H9 (cell line): ENCODE measurements at regions not wholly inside any gene's neighbourhood (a gene's known extent, or its start where the extent isn't known, plus 50 kb on each side); places are given as distances from the start of the nearest gene placed in this dataset.

Experiments used
- DNase-seq: peaks from one replicate; pipeline ENCODE4 v3.0.0-alpha.2; 2017
- H2AFZ ChIP-seq: one replicate; pipeline ENCODE4 v1.6.1; 2013; ENCODE audit warnings: mild to moderate bottlenecking, low read length, control low read depth, moderate library complexity
- H2AK5ac ChIP-seq: 2 replicates; pipeline ENCODE4 v1.6.1; 2013; ENCODE audit warnings: low read length, control low read depth, mixed read lengths; ENCODE audit not compliant: insufficient read length
- H2BK120ac ChIP-seq: one replicate; pipeline ENCODE4 v1.6.1; 2013; ENCODE audit warnings: low read depth, mild to moderate bottlenecking, low read length, control low read depth, inconsistent platforms; ENCODE audit not compliant: poor library complexity, severe bottlenecking
- H2BK12ac ChIP-seq: 2 replicates; pipeline ENCODE4 v1.6.1; 2013; ENCODE audit warnings: low read length, control low read depth, mixed read lengths, low read depth; ENCODE audit not compliant: insufficient read length
- H2BK15ac ChIP-seq: 2 replicates; pipeline ENCODE4 v1.6.1; 2013; ENCODE audit warnings: low read depth, low read length, control low read depth
- H2BK20ac ChIP-seq: one replicate; pipeline ENCODE4 v1.6.1; 2013; ENCODE audit warnings: low read depth, mild to moderate bottlenecking, low read length, control low read depth, inconsistent platforms; ENCODE audit not compliant: poor library complexity, severe bottlenecking
- H2BK5ac ChIP-seq: 2 replicates; pipeline ENCODE4 v1.6.1; 2013; ENCODE audit warnings: low read length, control low read depth, mixed read lengths; ENCODE audit not compliant: insufficient read length
- H3K14ac ChIP-seq: 2 replicates; pipeline ENCODE4 v1.6.1; 2013; ENCODE audit warnings: low read length, control low read depth; ENCODE audit not compliant: insufficient read depth
- H3K18ac ChIP-seq: 2 replicates; pipeline ENCODE4 v1.6.1; 2013; ENCODE audit warnings: low read depth, mild to moderate bottlenecking, mixed read lengths, low read length, control low read depth; ENCODE audit not compliant: insufficient read length
- H3K23ac ChIP-seq: 2 replicates; pipeline ENCODE4 v1.6.1; 2013; ENCODE audit warnings: low read length, control low read depth, mixed read lengths, low read depth; ENCODE audit not compliant: insufficient read length
- H3K23me2 ChIP-seq: 2 replicates; pipeline ENCODE4 v1.6.1; 2013; ENCODE audit warnings: low read depth, mild to moderate bottlenecking, mixed read lengths, low read length, control low read depth; ENCODE audit not compliant: insufficient read length, poor library complexity, severe bottlenecking
- H3K27ac ChIP-seq: 2 replicates; pipeline ENCODE4 v1.5.1; 2013; ENCODE audit warnings: low read length, control low read depth, mixed read lengths, low read depth; ENCODE audit not compliant: insufficient read length
- H3K27me3 ChIP-seq: 2 replicates; pipeline ENCODE4 v1.6.1; 2013; ENCODE audit warnings: low read length, control low read depth, inconsistent platforms; ENCODE audit not compliant: insufficient read depth
- H3K4ac ChIP-seq: 2 replicates; pipeline ENCODE4 v1.6.1; 2013; ENCODE audit warnings: low read depth, mild to moderate bottlenecking, control low read depth, inconsistent platforms, low read length, moderate library complexity
- H3K4me1 ChIP-seq: 2 replicates; pipeline ENCODE4 v1.6.1; 2013; ENCODE audit warnings: low read length, control low read depth, inconsistent platforms; ENCODE audit not compliant: insufficient read depth
- H3K4me2 ChIP-seq: 2 replicates; pipeline ENCODE4 v1.6.1; 2013; ENCODE audit warnings: low read length, control low read depth, mixed read lengths; ENCODE audit not compliant: insufficient read length, insufficient read depth
- H3K56ac ChIP-seq: 2 replicates; pipeline ENCODE4 v1.6.1; 2013; ENCODE audit warnings: low read depth, mild to moderate bottlenecking, mixed read lengths, low read length, control low read depth; ENCODE audit not compliant: insufficient read length
- H3K79me1 ChIP-seq: 2 replicates; pipeline ENCODE4 v1.6.1; 2013; ENCODE audit warnings: low read depth, mild to moderate bottlenecking, moderate library complexity, low read length, control low read depth, inconsistent platforms; ENCODE audit not compliant: insufficient read depth, poor library complexity, severe bottlenecking
- H3K79me2 ChIP-seq: 2 replicates; pipeline ENCODE4 v1.6.1; 2013; ENCODE audit warnings: low read length, control low read depth, inconsistent platforms; ENCODE audit not compliant: insufficient read depth
- H3K9ac ChIP-seq: 2 replicates; pipeline ENCODE4 v1.6.1; 2013; ENCODE audit warnings: low read length, control low read depth, mixed read lengths; ENCODE audit not compliant: insufficient read length; ENCODE audit errors: extremely low read depth
- H3K9me3 ChIP-seq: one replicate; pipeline ENCODE4 v1.6.1; 2013; ENCODE audit warnings: low read depth, low read length, inconsistent platforms; ENCODE audit not compliant: control insufficient read depth
- H3T11ph ChIP-seq: one replicate; pipeline ENCODE4 v1.6.1; 2013; ENCODE audit warnings: mild to moderate bottlenecking, low read length, control low read depth, inconsistent platforms
- H4K20me1 ChIP-seq: one replicate; pipeline ENCODE4 v1.6.1; 2013; ENCODE audit not compliant: control insufficient read depth, insufficient read length, insufficient read depth
- H4K5ac ChIP-seq: 2 replicates; pipeline ENCODE4 v1.6.1; 2013; ENCODE audit warnings: low read depth, mild to moderate bottlenecking, mixed read lengths, low read length, control low read depth; ENCODE audit not compliant: insufficient read length
- H4K8ac ChIP-seq: replicated peaks from 2 replicates; pipeline ENCODE4 v1.6.1; 2013; ENCODE audit warnings: low read length, control low read depth, mixed read lengths, low read depth; ENCODE audit not compliant: insufficient read length
- H4K91ac ChIP-seq: 2 replicates; pipeline ENCODE4 v1.6.1; 2013; ENCODE audit warnings: low read depth, mild to moderate bottlenecking, moderate library complexity, mixed read lengths, low read length, control low read depth; ENCODE audit not compliant: insufficient read length
- H3K27ac Mint-ChIP-seq, 3 experiments: 2 replicates in 2 of 3; 3 replicates in 1 of 3; pipeline ENCODE4 v1.8.0; 2020 to 2021; ENCODE audit warnings: mixed read lengths in 3 of 3, mild to moderate bottlenecking in 1 of 3, moderate library complexity in 1 of 3
- H3K27me3 Mint-ChIP-seq: 2 replicates; pipeline ENCODE4 v1.8.0; 2021; ENCODE audit warnings: low read depth, mild to moderate bottlenecking, moderate library complexity, mixed read lengths
- H3K36me3 Mint-ChIP-seq, 3 experiments: 2 replicates in 2 of 3; 3 replicates in 1 of 3; pipeline ENCODE4 v1.8.0; 2020 to 2021; ENCODE audit warnings: low read depth in 3 of 3, mixed read lengths in 3 of 3; ENCODE audit not compliant: insufficient read depth in 1 of 3
- H3K4me1 Mint-ChIP-seq, 2 experiments: 2 replicates each; pipeline ENCODE4 v1.8.0; 2020; ENCODE audit warnings: mixed read lengths in 2 of 2
- H3K4me3 Mint-ChIP-seq, 2 experiments: 2 replicates in 1 of 2; 3 replicates in 1 of 2; pipeline ENCODE4 v1.8.0; 2020 to 2021; ENCODE audit warnings: mild to moderate bottlenecking in 2 of 2, mixed read lengths in 2 of 2, moderate library complexity in 1 of 2
- H3K9me3 Mint-ChIP-seq, 2 experiments: 2 replicates in 1 of 2; 3 replicates in 1 of 2; pipeline ENCODE4 v1.8.0; 2020; ENCODE audit warnings: mild to moderate bottlenecking in 2 of 2, mixed read lengths in 2 of 2, moderate library complexity in 1 of 2
- WGBS: extraction: QIAGEN DNeasy Blood & Tissue Kit; methylation state at CpG from one replicate; pipeline ENCODE4 v1.1.7; 2013; ENCODE audit warnings: missing lambda C conversion rate, low lambda C conversion rate, mixed read lengths; ENCODE audit not compliant: insufficient read length; ENCODE audit errors: extremely low coverage; 5-methylcytosine and 5-hydroxymethylcytosine counted together
- TF ChIP-seq, protein P1 (sequence below): fragments of 200-600 bp; sonication (generic); conservative IDR thresholded peaks from 3 replicates; pipeline ENCODE4 v1.8.0; 2021; ENCODE audit warnings: antibody characterized with exemption, mild to moderate bottlenecking

GRCh38 chr16:47886631-47887415 lies 269.0 kb downstream of the ABCC12 start:
- Histone ChIP-seq H2BK12ac (no peak overlapping the region), H4K5ac (no peak overlapping the region), H3K9ac (no peak overlapping the region), H3K79me1 (no peaks in the 10 kb centered on the region), H3K4me1 (peaks cover 9% of the 10 kb centered on the region; the same call in 1 of the 2 replicates), H3K14ac (no peak overlapping the region), H4K8ac (no peak overlapping the region), H3K9me3 (no peaks in the 10 kb centered on the region), H2BK5ac (no peak overlapping the region), H3K27me3 (no peaks in the 10 kb centered on the region), H2BK20ac (no peak overlapping the region), H3K27ac (no peak overlapping the region), H3T11ph (no peak overlapping the region), H2BK120ac (no peak overlapping the region), H2AK5ac (no peak overlapping the region), H3K23ac (no peak overlapping the region), H3K23me2 (no peaks in the 10 kb centered on the region), H3K4ac (no peak overlapping the region; the same call in 1 of the 2 replicates), H4K20me1 (no peaks in the 10 kb centered on the region), H3K56ac (no peak overlapping the region), H3K18ac (peak overlapping the region; percentile 58), H2BK15ac (no peak overlapping the region), H2AFZ (no peak overlapping the region), H3K79me2 (no peaks in the 10 kb centered on the region), H4K91ac (no peak overlapping the region), H3K4me2 (no peak overlapping the region)
- TF ChIP-seq, protein P1, sequence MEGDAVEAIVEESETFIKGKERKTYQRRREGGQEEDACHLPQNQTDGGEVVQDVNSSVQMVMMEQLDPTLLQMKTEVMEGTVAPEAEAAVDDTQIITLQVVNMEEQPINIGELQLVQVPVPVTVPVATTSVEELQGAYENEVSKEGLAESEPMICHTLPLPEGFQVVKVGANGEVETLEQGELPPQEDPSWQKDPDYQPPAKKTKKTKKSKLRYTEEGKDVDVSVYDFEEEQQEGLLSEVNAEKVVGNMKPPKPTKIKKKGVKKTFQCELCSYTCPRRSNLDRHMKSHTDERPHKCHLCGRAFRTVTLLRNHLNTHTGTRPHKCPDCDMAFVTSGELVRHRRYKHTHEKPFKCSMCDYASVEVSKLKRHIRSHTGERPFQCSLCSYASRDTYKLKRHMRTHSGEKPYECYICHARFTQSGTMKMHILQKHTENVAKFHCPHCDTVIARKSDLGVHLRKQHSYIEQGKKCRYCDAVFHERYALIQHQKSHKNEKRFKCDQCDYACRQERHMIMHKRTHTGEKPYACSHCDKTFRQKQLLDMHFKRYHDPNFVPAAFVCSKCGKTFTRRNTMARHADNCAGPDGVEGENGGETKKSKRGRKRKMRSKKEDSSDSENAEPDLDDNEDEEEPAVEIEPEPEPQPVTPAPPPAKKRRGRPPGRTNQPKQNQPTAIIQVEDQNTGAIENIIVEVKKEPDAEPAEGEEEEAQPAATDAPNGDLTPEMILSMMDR, result no peak
- WGBS, result no CpG with 5 or more reads among the region's 11 CpGs
- Mint-ChIP-seq H3K27me3 (no peaks in the 10 kb centered on the region), H3K27ac (peak overlapping the region; percentile 44 to 91 (median 56); a peak in 6 of 7 replicates), H3K4me1 (peaks cover 73 to 74% of the 10 kb centered on the region in 2 experiments), H3K36me3 (peaks cover 0 to 8% (median 2%) of the 10 kb centered on the region in 3 experiments; a peak in 4 of 7 replicates), H3K4me3 (peak overlapping the region; percentile 2 to 46; a peak in 3 of 5 replicates), H3K9me3 (peaks cover 7 to 9% of the 10 kb centered on the region in 2 experiments)
- no peak for DNase-seq
